ENCODE measurements at regions not wholly inside any gene's neighbourhood (a gene's known extent, or its start where the extent isn't known, plus 50 kb on each side); places are given as distances from the start of the nearest gene placed in this dataset.

GRCh38 chr14:45906257-45906656 lies 653.3 kb upstream of the MIS18BP1 start:
- ATAC-seq = no peak

GRCh38 chr14:45905672-45906071 lies 652.7 kb upstream of the MIS18BP1 start:
- no peak for ATAC-seq
- TF ChIP-seq SNAI2 (CRISPR knock-in tag; IDR thresholded peaks at IDR 0.05) = no peak
- TF ChIP-seq, protein P1, sequence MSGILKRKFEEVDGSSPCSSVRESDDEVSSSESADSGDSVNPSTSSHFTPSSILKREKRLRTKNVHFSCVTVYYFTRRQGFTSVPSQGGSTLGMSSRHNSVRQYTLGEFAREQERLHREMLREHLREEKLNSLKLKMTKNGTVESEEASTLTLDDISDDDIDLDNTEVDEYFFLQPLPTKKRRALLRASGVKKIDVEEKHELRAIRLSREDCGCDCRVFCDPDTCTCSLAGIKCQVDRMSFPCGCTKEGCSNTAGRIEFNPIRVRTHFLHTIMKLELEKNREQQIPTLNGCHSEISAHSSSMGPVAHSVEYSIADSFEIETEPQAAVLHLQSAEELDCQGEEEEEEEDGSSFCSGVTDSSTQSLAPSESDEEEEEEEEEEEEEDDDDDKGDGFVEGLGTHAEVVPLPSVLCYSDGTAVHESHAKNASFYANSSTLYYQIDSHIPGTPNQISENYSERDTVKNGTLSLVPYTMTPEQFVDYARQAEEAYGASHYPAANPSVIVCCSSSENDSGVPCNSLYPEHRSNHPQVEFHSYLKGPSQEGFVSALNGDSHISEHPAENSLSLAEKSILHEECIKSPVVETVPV (CRISPR knock-in tag; IDR thresholded peaks at IDR 0.05) = no peak
- TF ChIP-seq CREB5 (CRISPR knock-in tag; IDR thresholded peaks at IDR 0.05; ENCODE audit: low read depth) = no peak
- no peak for TF ChIP-seq PPARA (CRISPR knock-in tag; IDR thresholded peaks at IDR 0.05; ENCODE audit: borderline replicate concordance)
- TF ChIP-seq PATZ1 (CRISPR knock-in tag; IDR thresholded peaks at IDR 0.05; ENCODE audit: borderline replicate concordance) = no peak
- no peak for TF ChIP-seq ZNF565 (CRISPR knock-in tag; conservative IDR thresholded peaks at IDR 0.05; ENCODE audit: low read depth)
- TF ChIP-seq ZC3H10 (CRISPR knock-in tag; IDR thresholded peaks at IDR 0.05) = no peak
- TF ChIP-seq ISL1 (CRISPR knock-in tag; IDR thresholded peaks at IDR 0.05) = no peak
- no peak for TF ChIP-seq TOX (CRISPR knock-in tag; IDR thresholded peaks at IDR 0.05; ENCODE audit: borderline replicate concordance)
- no peak for TF ChIP-seq TCF4 (CRISPR knock-in tag; IDR thresholded peaks at IDR 0.05; ENCODE audit: borderline replicate concordance)
- no peak for TF ChIP-seq GLIS3 (CRISPR knock-in tag; IDR thresholded peaks at IDR 0.05)
- TF ChIP-seq ESRRG (CRISPR knock-in tag; IDR thresholded peaks at IDR 0.05) = no peak
- TF ChIP-seq ZNF70 (CRISPR knock-in tag; IDR thresholded peaks at IDR 0.05) = no peak
- TF ChIP-seq, protein P2, sequence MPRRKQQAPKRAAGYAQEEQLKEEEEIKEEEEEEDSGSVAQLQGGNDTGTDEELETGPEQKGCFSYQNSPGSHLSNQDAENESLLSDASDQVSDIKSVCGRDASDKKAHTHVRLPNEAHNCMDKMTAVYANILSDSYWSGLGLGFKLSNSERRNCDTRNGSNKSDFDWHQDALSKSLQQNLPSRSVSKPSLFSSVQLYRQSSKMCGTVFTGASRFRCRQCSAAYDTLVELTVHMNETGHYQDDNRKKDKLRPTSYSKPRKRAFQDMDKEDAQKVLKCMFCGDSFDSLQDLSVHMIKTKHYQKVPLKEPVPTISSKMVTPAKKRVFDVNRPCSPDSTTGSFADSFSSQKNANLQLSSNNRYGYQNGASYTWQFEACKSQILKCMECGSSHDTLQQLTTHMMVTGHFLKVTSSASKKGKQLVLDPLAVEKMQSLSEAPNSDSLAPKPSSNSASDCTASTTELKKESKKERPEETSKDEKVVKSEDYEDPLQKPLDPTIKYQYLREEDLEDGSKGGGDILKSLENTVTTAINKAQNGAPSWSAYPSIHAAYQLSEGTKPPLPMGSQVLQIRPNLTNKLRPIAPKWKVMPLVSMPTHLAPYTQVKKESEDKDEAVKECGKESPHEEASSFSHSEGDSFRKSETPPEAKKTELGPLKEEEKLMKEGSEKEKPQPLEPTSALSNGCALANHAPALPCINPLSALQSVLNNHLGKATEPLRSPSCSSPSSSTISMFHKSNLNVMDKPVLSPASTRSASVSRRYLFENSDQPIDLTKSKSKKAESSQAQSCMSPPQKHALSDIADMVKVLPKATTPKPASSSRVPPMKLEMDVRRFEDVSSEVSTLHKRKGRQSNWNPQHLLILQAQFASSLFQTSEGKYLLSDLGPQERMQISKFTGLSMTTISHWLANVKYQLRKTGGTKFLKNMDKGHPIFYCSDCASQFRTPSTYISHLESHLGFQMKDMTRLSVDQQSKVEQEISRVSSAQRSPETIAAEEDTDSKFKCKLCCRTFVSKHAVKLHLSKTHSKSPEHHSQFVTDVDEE (CRISPR knock-in tag; IDR thresholded peaks at IDR 0.05) = no peak
- no peak for TF ChIP-seq ZFP3 (CRISPR knock-in tag; IDR thresholded peaks at IDR 0.05)
- TF ChIP-seq CSDC2 (CRISPR knock-in tag; IDR thresholded peaks at IDR 0.05) = no peak
- TF ChIP-seq RARB (CRISPR knock-in tag; IDR thresholded peaks at IDR 0.05) = no peak
- TF ChIP-seq ZFP30 (CRISPR knock-in tag; IDR thresholded peaks at IDR 0.05) = no peak
- TF ChIP-seq BACH2 (CRISPR knock-in tag; IDR thresholded peaks at IDR 0.05; ENCODE audit: borderline replicate concordance) = no peak
- no peak for TF ChIP-seq ARNTL (CRISPR knock-in tag; IDR thresholded peaks at IDR 0.05; ENCODE audit: borderline replicate concordance, low read depth)

More at GRCh38 chr14:45906257-45906656, 653.3 kb upstream of the MIS18BP1 start:
- TF ChIP-seq PATZ1 (CRISPR knock-in tag; IDR thresholded peaks at IDR 0.05; ENCODE audit: borderline replicate concordance) (no peak), RARB (CRISPR knock-in tag; IDR thresholded peaks at IDR 0.05) (no peak), ARNTL (CRISPR knock-in tag; IDR thresholded peaks at IDR 0.05; ENCODE audit: borderline replicate concordance, low read depth) (no peak), BACH2 (CRISPR knock-in tag; IDR thresholded peaks at IDR 0.05; ENCODE audit: borderline replicate concordance) (no peak), ZFP3 (CRISPR knock-in tag; IDR thresholded peaks at IDR 0.05) (no peak), ZNF70 (CRISPR knock-in tag; IDR thresholded peaks at IDR 0.05) (no peak), ZC3H10 (CRISPR knock-in tag; IDR thresholded peaks at IDR 0.05) (no peak)
- TF ChIP-seq, protein P3, sequence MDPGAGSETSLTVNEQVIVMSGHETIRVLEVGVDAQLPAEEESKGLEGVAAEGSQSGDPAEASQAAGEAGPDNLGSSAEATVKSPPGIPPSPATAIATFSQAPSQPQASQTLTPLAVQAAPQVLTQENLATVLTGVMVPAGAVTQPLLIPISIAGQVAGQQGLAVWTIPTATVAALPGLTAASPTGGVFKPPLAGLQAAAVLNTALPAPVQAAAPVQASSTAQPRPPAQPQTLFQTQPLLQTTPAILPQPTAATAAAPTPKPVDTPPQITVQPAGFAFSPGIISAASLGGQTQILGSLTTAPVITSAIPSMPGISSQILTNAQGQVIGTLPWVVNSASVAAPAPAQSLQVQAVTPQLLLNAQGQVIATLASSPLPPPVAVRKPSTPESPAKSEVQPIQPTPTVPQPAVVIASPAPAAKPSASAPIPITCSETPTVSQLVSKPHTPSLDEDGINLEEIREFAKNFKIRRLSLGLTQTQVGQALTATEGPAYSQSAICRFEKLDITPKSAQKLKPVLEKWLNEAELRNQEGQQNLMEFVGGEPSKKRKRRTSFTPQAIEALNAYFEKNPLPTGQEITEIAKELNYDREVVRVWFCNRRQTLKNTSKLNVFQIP (CRISPR knock-in tag; IDR thresholded peaks at IDR 0.05; ENCODE audit: borderline replicate concordance, low read depth) = no peak
